K562 (cell line): ENCODE measurements at regions not wholly inside any gene's neighbourhood (a gene's known extent, or its start where the extent isn't known, plus 50 kb on each side); places are given as distances from the start of the nearest gene placed in this dataset.

ENCODE experiments used
- ATAC-seq: fragments of 200-7000 bp; cut with Tn5 transposase; 3 replicates; pipeline ENCODE4 v1.9.1; 2020; ENCODE audit warnings: moderate library complexity
- BruUV-seq: library from RNA; stranded (reverse); fragments of 400-500 nt; replicated peaks from 2 replicates; lab custom pipeline; 2021; lab: Mats Ljungman, UMichigan
- CTCF ChIA-PET: fragments of 300-600 bp; formaldehyde crosslinking; extraction: SDS; loops from one replicate; lab custom pipeline; 2021; ENCODE audit warnings: low intra/inter-chr PET ratio; lab: Yijun Ruan, JAX
- POLR2A ChIA-PET: fragments of 300-600, 350-650 bp; sonication (Branson Sonifier 250); formaldehyde crosslinking; extraction: SDS; loops from one replicate; lab custom pipeline; 2021; ENCODE audit warnings: antibody characterized with exemption, inconsistent platforms; lab: Yijun Ruan, JAX
- DNase-seq, 4 experiments: peaks; one replicate each; pipeline versions ENCODE4 v3.0.0 to v3.0.0-alpha.2; 2011 to 2018; ENCODE audit warnings: low spot score in 3 of 4, mixed read lengths in 3 of 4; ENCODE audit errors: extremely low read depth in 1 of 4
- FAIRE-seq: peaks from 2 replicates; lab custom pipeline; 2011; peaks lifted over from hg19 to GRCh38; lab: Jason Lieb, UNC
- H2AFZ ChIP-seq: 2 replicates; pipeline ENCODE4 v1.6.0; 2011; ENCODE audit warnings: low read depth, low read length, control low read depth, inconsistent platforms
- H3K27ac ChIP-seq: fragments of 200-600 bp; 3 replicates; pipeline ENCODE4 v1.8.0; 2011; ENCODE audit warnings: low read depth, mild to moderate bottlenecking, control low read depth, inconsistent platforms, low read length, moderate library complexity, mixed read lengths; ENCODE audit errors: extremely low read depth
- H3K27me3 ChIP-seq, 2 experiments: fragments of 300-600 bp in 1 of 2; 2 replicates in 1 of 2; 3 replicates in 1 of 2; pipeline versions ENCODE4 v1.6.0 to v1.8.0; 2011; ENCODE audit warnings: inconsistent platforms in 2 of 2, low read length in 2 of 2, mild to moderate bottlenecking in 1 of 2, mixed read lengths in 1 of 2, moderate library complexity in 1 of 2; ENCODE audit not compliant: control insufficient read depth in 2 of 2, insufficient read depth in 2 of 2
- H3K36me3 ChIP-seq: fragments of 300-600 bp; 3 replicates; pipeline ENCODE4 v1.8.0; 2011; ENCODE audit warnings: mild to moderate bottlenecking, low read length, inconsistent platforms; ENCODE audit not compliant: control insufficient read depth, insufficient read depth
- H3K4me1 ChIP-seq, 2 experiments: fragments of 200-600 bp in 1 of 2; replicated peaks in 1 of 2; 2 replicates in 1 of 2; 3 replicates in 1 of 2; pipeline versions ENCODE4 v1.5.1 to v1.8.0; 2011; ENCODE audit warnings: inconsistent platforms in 2 of 2, low read length in 2 of 2, mild to moderate bottlenecking in 1 of 2, mixed read lengths in 1 of 2, moderate library complexity in 1 of 2; ENCODE audit not compliant: control insufficient read depth in 2 of 2, insufficient read depth in 2 of 2
- H3K4me2 ChIP-seq: 2 replicates; pipeline ENCODE4 v1.6.1; 2011; ENCODE audit warnings: low read length, control low read depth, inconsistent platforms, mixed read lengths; ENCODE audit not compliant: insufficient read depth
- H3K4me3 ChIP-seq: fragments of 200-600 bp; sonication (generic), shearing (Covaris generic); 2 replicates; pipeline ENCODE4 v1.5.1; 2016; ENCODE audit warnings: control low read depth, inconsistent platforms
- H3K79me2 ChIP-seq: fragments of 200-600 bp; 3 replicates; pipeline ENCODE4 v1.8.0; 2011; ENCODE audit warnings: low read length, inconsistent platforms; ENCODE audit not compliant: control insufficient read depth, insufficient read depth
- H3K9ac ChIP-seq, 2 experiments: 2 replicates each; pipeline versions ENCODE4 v1.6.0 to v1.6.1; 2011; ENCODE audit warnings: low read depth in 2 of 2, low read length in 2 of 2, control low read depth in 1 of 2, inconsistent platforms in 1 of 2, mild to moderate bottlenecking in 1 of 2, mixed read lengths in 1 of 2; ENCODE audit not compliant: insufficient read depth in 1 of 2
- H3K9me1 ChIP-seq: one replicate; pipeline ENCODE4 v1.6.0; 2011; ENCODE audit warnings: inconsistent platforms, mild to moderate bottlenecking, low read length, moderate library complexity; ENCODE audit not compliant: control insufficient read depth, insufficient read depth
- H3K9me3 ChIP-seq: replicated peaks from 2 replicates; pipeline ENCODE4 v1.5.1; 2011; ENCODE audit warnings: low read depth, low read length, inconsistent platforms; ENCODE audit not compliant: control insufficient read depth, insufficient read depth
- H4K20me1 ChIP-seq: replicated peaks from 2 replicates; pipeline ENCODE4 v1.6.1; 2011; ENCODE audit warnings: low read length, inconsistent platforms, mixed read lengths; ENCODE audit not compliant: control insufficient read depth, insufficient read depth
- CHD4 ChIP-seq: fragments of 200-600 bp; sonication (generic); IDR thresholded peaks from 3 replicates; pipeline ENCODE4 v1.6.1; 2012; ENCODE audit warnings: low read depth, mild to moderate bottlenecking, mixed read lengths, low read length, inconsistent platforms; ENCODE audit not compliant: insufficient read depth, insufficient replicate concordance, poor library complexity, severe bottlenecking
- ETV5 ChIP-seq: sonication (generic); formaldehyde crosslinking; IDR thresholded peaks from 2 replicates; pipeline ENCODE4 v1.4.0; 2020; ENCODE audit warnings: low read depth, mild to moderate bottlenecking, missing genetic modification reagents
- HMGN3 ChIP-seq: IDR thresholded peaks from 2 replicates; pipeline ENCODE4 v1.6.1; 2011; ENCODE audit warnings: borderline replicate concordance, low read depth, mild to moderate bottlenecking, mixed read lengths, low read length; ENCODE audit not compliant: insufficient read length; ENCODE audit errors: extremely low read depth
- KDM2B ChIP-seq: fragments of 250-450 bp; sonication (Bioruptor Pico); IDR thresholded peaks from 2 replicates; pipeline ENCODE4 v1.8.0; 2021; ENCODE audit warnings: mild to moderate bottlenecking, moderate library complexity
- POLR2G ChIP-seq: fragments of 200-400 bp; formaldehyde crosslinking; IDR thresholded peaks from 2 replicates; pipeline ENCODE4 v1.6.1; 2017; ENCODE audit warnings: low read depth, mild to moderate bottlenecking, antibody characterized with exemption, low read length, moderate library complexity
- SETDB1 ChIP-seq: IDR thresholded peaks from one replicate; pipeline ENCODE4 v1.6.1; 2012; ENCODE audit warnings: low read length, control low read depth, inconsistent platforms
- SMARCE1 ChIP-seq: fragments of 450-650 bp; IDR thresholded peaks from 2 replicates; pipeline ENCODE4 v1.7.1; 2016; ENCODE audit warnings: mild to moderate bottlenecking
- SRSF1 ChIP-seq: fragments of 200-400 bp; formaldehyde crosslinking; IDR thresholded peaks from 2 replicates; pipeline ENCODE4 v1.6.1; 2017; ENCODE audit warnings: mild to moderate bottlenecking, low read depth, low read length, moderate library complexity
- TCF3 ChIP-seq: sonication (generic); formaldehyde crosslinking; IDR thresholded peaks from 2 replicates; pipeline ENCODE4 v1.4.0; 2020; ENCODE audit warnings: mild to moderate bottlenecking, missing genetic modification reagents
- ZKSCAN3 ChIP-seq: fragments of 250-450 bp; sonication (Bioruptor Pico); IDR thresholded peaks from 2 replicates; pipeline ENCODE4 v1.4.0; 2020
- ZNF79 ChIP-seq: fragments of 250-450 bp; sonication (Bioruptor Pico); IDR thresholded peaks from 2 replicates; pipeline ENCODE4 v1.4.0; 2020; ENCODE audit warnings: low read depth, mild to moderate bottlenecking, moderate library complexity
- WGBS: fragments of 100-300 bp; shearing (Covaris generic); methylation state at CpG from one replicate; pipeline ENCODE4 v1.1.6; 2016; ENCODE audit warnings: low coverage, mixed read lengths; ENCODE audit not compliant: insufficient coverage; ENCODE audit errors: missing lambda C conversion rate; 5-methylcytosine and 5-hydroxymethylcytosine counted together
- in situ Hi-C: fragments of 300-500 bp; cut with MboI; formaldehyde crosslinking; loops from 4 replicates; pipeline ENCODE4 v1.15.0; 2018; ENCODE audit warnings: inconsistent platforms, mixed read lengths
- intact Hi-C: fragments of 100-400 bp; cut with micrococcal nuclease; formaldehyde crosslinking; loops from 2 replicates; pipeline ENCODE4 v1.14.2; 2022
- TF ChIP-seq, protein P1 (sequence below): fragments of 450-650 bp; IDR thresholded peaks from 2 replicates; pipeline ENCODE4 v1.6.1; 2016; ENCODE audit warnings: low read depth, mild to moderate bottlenecking, moderate library complexity
- TF ChIP-seq, protein P2 (sequence below): fragments of 250-450 bp; sonication (Bioruptor Pico); IDR thresholded peaks from 2 replicates; pipeline ENCODE4 v1.5.0; 2021
- TF ChIP-seq, protein P3 (sequence below): fragments of 450-650 bp; IDR thresholded peaks from 2 replicates; pipeline ENCODE4 v1.6.1; 2014; ENCODE audit warnings: low read depth, mild to moderate bottlenecking, moderate library complexity, borderline replicate concordance

DNA sequence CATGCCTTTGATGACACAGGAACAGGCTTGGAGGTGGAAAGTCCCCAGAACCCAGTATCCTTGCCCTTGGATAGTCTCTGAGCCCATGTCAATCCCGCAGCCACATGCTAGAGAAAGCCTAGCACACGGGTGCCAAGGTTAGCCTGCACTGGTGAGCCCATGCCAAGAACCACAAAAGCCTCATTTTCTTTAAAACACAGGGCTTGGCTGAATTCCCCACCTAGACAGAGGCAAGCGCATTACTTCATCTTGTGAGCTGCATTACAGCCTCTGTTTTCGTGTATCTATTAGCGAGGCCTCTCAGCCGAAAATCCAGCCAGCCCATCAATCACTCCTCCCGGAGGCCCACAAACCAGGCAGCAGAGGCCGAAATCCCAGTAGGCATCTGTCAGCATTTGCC lies 314.9 kb upstream of the AUTS2 start:
- ChIA-PET CTCF (no interaction called here), POLR2A (no interaction called here)
- FAIRE-seq: no peak
- ATAC-seq: no peak
- intact Hi-C loops (no loop called here), in situ Hi-C loops (no loop called here)
- Histone ChIP-seq H2AFZ (no peak overlapping the region), H4K20me1 (no peaks in the 10 kb centered on the region), H3K27me3 (no peaks in the 10 kb centered on the region), H3K9ac (no peak overlapping the region), H3K27ac (no peak overlapping the region), H3K9me3 (no peaks in the 10 kb centered on the region), H3K4me3 (no peak overlapping the region), H3K79me2 (no peaks in the 10 kb centered on the region), H3K4me2 (no peak overlapping the region), H3K36me3 (no peaks in the 10 kb centered on the region), H3K4me1 (no peaks in the 10 kb centered on the region), H3K9me1 (no peaks in the 10 kb centered on the region)
- no peak for TF ChIP-seq SMARCE1
- TF ChIP-seq KDM2B (CRISPR knock-in tag): no peak
- no peak for TF ChIP-seq CHD4
- TF ChIP-seq, protein P1, sequence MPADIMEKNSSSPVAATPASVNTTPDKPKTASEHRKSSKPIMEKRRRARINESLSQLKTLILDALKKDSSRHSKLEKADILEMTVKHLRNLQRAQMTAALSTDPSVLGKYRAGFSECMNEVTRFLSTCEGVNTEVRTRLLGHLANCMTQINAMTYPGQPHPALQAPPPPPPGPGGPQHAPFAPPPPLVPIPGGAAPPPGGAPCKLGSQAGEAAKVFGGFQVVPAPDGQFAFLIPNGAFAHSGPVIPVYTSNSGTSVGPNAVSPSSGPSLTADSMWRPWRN: no peak
- TF ChIP-seq ZNF79 (CRISPR knock-in tag): no peak
- no peak for TF ChIP-seq SETDB1
- DNase-seq: no peak
- BruUV-seq: no TSS peak
- WGBS: under 1% methylated on average over 8 of the region's 8 CpGs

DNA sequence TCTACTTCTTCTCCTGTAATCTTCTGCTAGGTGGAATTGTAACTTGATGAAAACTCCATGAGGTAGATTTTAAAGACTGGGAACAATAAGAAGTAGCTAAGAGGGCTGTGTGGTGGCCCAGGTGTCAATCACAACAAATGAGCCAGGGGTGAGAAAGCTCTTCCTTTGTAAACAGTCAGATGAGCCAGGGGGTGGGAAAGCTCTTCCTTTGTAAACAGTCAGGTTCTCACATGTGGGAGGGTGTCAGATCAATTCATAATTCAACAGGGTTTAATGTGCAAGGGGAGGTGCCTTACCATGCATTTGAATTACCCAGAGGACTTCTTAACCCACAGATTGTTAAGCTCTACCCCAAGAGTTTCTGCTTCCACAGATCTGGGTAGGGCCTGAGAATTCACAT lies 312.4 kb upstream of the AUTS2 start:
- no peak for FAIRE-seq
- Histone ChIP-seq H3K79me2 (no peaks in the 10 kb centered on the region), H3K9ac (no peak overlapping the region), H3K4me1 (no peaks in the 10 kb centered on the region), H3K27ac (no peak overlapping the region), H3K27me3 (no peaks in the 10 kb centered on the region), H3K9me3 (no peaks in the 10 kb centered on the region), H4K20me1 (no peaks in the 10 kb centered on the region), H3K4me2 (no peak overlapping the region), H3K4me3 (no peak overlapping the region), H2AFZ (no peak overlapping the region), H3K9me1 (no peaks in the 10 kb centered on the region), H3K36me3 (no peaks in the 10 kb centered on the region)
- CTCF ChIA-PET: no interaction called here
- intact Hi-C loops (no loop called here), in situ Hi-C loops (no loop called here)
- BruUV-seq: no TSS peak
- no peak for ATAC-seq
- no peak for DNase-seq
- POLR2A ChIA-PET: interaction anchor here (0.6 kb wide), 1 partner anchor 585 kb away, joined by 3 read pairs; no protein-coding TSS in a partner anchor
- no peak for TF ChIP-seq ZKSCAN3 (CRISPR knock-in tag)
- no peak for TF ChIP-seq SRSF1
- TF ChIP-seq POLR2G: no peak
- TF ChIP-seq ETV5 (CRISPR knock-in tag): no peak
- no peak for TF ChIP-seq HMGN3
- TF ChIP-seq, protein P2, sequence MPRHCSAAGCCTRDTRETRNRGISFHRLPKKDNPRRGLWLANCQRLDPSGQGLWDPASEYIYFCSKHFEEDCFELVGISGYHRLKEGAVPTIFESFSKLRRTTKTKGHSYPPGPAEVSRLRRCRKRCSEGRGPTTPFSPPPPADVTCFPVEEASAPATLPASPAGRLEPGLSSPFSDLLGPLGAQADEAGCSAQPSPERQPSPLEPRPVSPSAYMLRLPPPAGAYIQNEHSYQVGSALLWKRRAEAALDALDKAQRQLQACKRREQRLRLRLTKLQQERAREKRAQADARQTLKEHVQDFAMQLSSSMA (CRISPR knock-in tag): no peak
- TF ChIP-seq, protein P3, sequence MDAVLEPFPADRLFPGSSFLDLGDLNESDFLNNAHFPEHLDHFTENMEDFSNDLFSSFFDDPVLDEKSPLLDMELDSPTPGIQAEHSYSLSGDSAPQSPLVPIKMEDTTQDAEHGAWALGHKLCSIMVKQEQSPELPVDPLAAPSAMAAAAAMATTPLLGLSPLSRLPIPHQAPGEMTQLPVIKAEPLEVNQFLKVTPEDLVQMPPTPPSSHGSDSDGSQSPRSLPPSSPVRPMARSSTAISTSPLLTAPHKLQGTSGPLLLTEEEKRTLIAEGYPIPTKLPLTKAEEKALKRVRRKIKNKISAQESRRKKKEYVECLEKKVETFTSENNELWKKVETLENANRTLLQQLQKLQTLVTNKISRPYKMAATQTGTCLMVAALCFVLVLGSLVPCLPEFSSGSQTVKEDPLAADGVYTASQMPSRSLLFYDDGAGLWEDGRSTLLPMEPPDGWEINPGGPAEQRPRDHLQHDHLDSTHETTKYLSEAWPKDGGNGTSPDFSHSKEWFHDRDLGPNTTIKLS: no peak
- no peak for TF ChIP-seq TCF3 (CRISPR knock-in tag)
